ENCODE measurements at regions not wholly inside any gene's neighbourhood (a gene's known extent, or its start where the extent isn't known, plus 50 kb on each side); places are given as distances from the start of the nearest gene placed in this dataset.

- no peaks in the 10 kb centered on the region for H3K9me3 Mint-ChIP-seq (ENCODE audit: unreplicated experiment)
- no peak overlapping the region for H3K27ac Mint-ChIP-seq (ENCODE audit: unreplicated experiment)
- no peak overlapping the region for H3K4me3 Mint-ChIP-seq (ENCODE audit: unreplicated experiment)
- no peak for DNase-seq (ENCODE audit: low spot score)
- H3K27me3 Mint-ChIP-seq (ENCODE audit: unreplicated experiment): peaks cover 6% of the 10 kb centered on the region
- no peak for TF ChIP-seq CTCF (IDR thresholded peaks at IDR 0.05; ENCODE audit: unreplicated experiment)
- no peaks in the 10 kb centered on the region for H3K4me1 Mint-ChIP-seq (ENCODE audit: unreplicated experiment)
- no peaks in the 10 kb centered on the region for H3K36me3 Mint-ChIP-seq (ENCODE audit: low read depth, unreplicated experiment)
These were observed 215.0 kb upstream of the ZFHX3 start for GRCh38 chr16:73262931-73263330.

- H3K9me3 Mint-ChIP-seq (ENCODE audit: unreplicated experiment): no peaks in the 10 kb centered on the region
- DNase-seq (ENCODE audit: low spot score): no peak
- no peaks in the 10 kb centered on the region for H3K36me3 Mint-ChIP-seq (ENCODE audit: low read depth, unreplicated experiment)
- H3K27me3 Mint-ChIP-seq (ENCODE audit: unreplicated experiment): peaks cover 1% of the 10 kb centered on the region
- no peak overlapping the region for H3K27ac Mint-ChIP-seq (ENCODE audit: unreplicated experiment)
- TF ChIP-seq CTCF (IDR thresholded peaks at IDR 0.05; ENCODE audit: unreplicated experiment): no peak
- H3K4me3 Mint-ChIP-seq (ENCODE audit: unreplicated experiment): no peak overlapping the region
- H3K4me1 Mint-ChIP-seq (ENCODE audit: unreplicated experiment): no peaks in the 10 kb centered on the region
These were observed 207.1 kb upstream of the ZFHX3 start for GRCh38 chr16:73255031-73255430.

GRCh38 chr16:73253922-73254480 lies 206.1 kb upstream of the ZFHX3 start:
- no peaks in the 10 kb centered on the region for H3K36me3 Mint-ChIP-seq (ENCODE audit: low read depth, unreplicated experiment)
- H3K4me1 Mint-ChIP-seq (ENCODE audit: unreplicated experiment): no peaks in the 10 kb centered on the region
- H3K27me3 Mint-ChIP-seq (ENCODE audit: unreplicated experiment): peaks cover 4% of the 10 kb centered on the region
- no peak for DNase-seq (ENCODE audit: low spot score)
- H3K4me3 Mint-ChIP-seq (ENCODE audit: unreplicated experiment): no peak overlapping the region
- no peak overlapping the region for H3K27ac Mint-ChIP-seq (ENCODE audit: unreplicated experiment)
- H3K9me3 Mint-ChIP-seq (ENCODE audit: unreplicated experiment): no peaks in the 10 kb centered on the region
- no peak for TF ChIP-seq CTCF (IDR thresholded peaks at IDR 0.05; ENCODE audit: unreplicated experiment)

GRCh38 chr16:73252446-73252845 lies 204.5 kb upstream of the ZFHX3 start:
- no peaks in the 10 kb centered on the region for H3K9me3 Mint-ChIP-seq (ENCODE audit: unreplicated experiment)
- no peak overlapping the region for H3K4me3 Mint-ChIP-seq (ENCODE audit: unreplicated experiment)
- H3K27ac Mint-ChIP-seq (ENCODE audit: unreplicated experiment): no peak overlapping the region
- no peak for DNase-seq (ENCODE audit: low spot score)
- no peak for TF ChIP-seq CTCF (IDR thresholded peaks at IDR 0.05; ENCODE audit: unreplicated experiment)
- peaks cover 4% of the 10 kb centered on the region for H3K27me3 Mint-ChIP-seq (ENCODE audit: unreplicated experiment)
- no peaks in the 10 kb centered on the region for H3K4me1 Mint-ChIP-seq (ENCODE audit: unreplicated experiment)
- H3K36me3 Mint-ChIP-seq (ENCODE audit: low read depth, unreplicated experiment): no peaks in the 10 kb centered on the region

- Mint-ChIP-seq H3K4me1 (ENCODE audit: unreplicated experiment) (no peaks in the 10 kb centered on the region), H3K9me3 (ENCODE audit: unreplicated experiment) (no peaks in the 10 kb centered on the region), H3K27me3 (ENCODE audit: unreplicated experiment) (peaks cover 4% of the 10 kb centered on the region), H3K36me3 (ENCODE audit: low read depth, unreplicated experiment) (no peaks in the 10 kb centered on the region), H3K27ac (ENCODE audit: unreplicated experiment) (no peak overlapping the region), H3K4me3 (ENCODE audit: unreplicated experiment) (no peak overlapping the region)
- TF ChIP-seq CTCF (IDR thresholded peaks at IDR 0.05; ENCODE audit: unreplicated experiment): no peak
- DNase-seq (ENCODE audit: low spot score): no peak
These were observed 203.7 kb upstream of the ZFHX3 start for GRCh38 chr16:73251608-73252007.
